Nephron (organoid): ENCODE measurements at regions not wholly inside any gene's neighbourhood (a gene's known extent, or its start where the extent isn't known, plus 50 kb on each side); places are given as distances from the start of the nearest gene placed in this dataset.

Experiments
- H3K27ac Mint-ChIP-seq, 3 experiments: 2 replicates each; pipeline ENCODE4 v1.8.0; 2020; ENCODE audit warnings: mixed read lengths in 3 of 3, mild to moderate bottlenecking in 2 of 3, moderate library complexity in 1 of 3
- H3K27me3 Mint-ChIP-seq: 2 replicates; pipeline ENCODE4 v1.8.0; 2021; ENCODE audit warnings: low read depth, mild to moderate bottlenecking, moderate library complexity, mixed read lengths
- H3K36me3 Mint-ChIP-seq: 2 replicates; pipeline ENCODE4 v1.8.0; 2020; ENCODE audit warnings: low read depth, mixed read lengths
- H3K4me1 Mint-ChIP-seq: 2 replicates; pipeline ENCODE4 v1.8.0; 2020; ENCODE audit warnings: mixed read lengths
- H3K4me3 Mint-ChIP-seq, 3 experiments: 2 replicates each; pipeline ENCODE4 v1.8.0; 2020; ENCODE audit warnings: mild to moderate bottlenecking in 3 of 3, mixed read lengths in 3 of 3, moderate library complexity in 2 of 3
- H3K9me3 Mint-ChIP-seq: 2 replicates; pipeline ENCODE4 v1.8.0; 2020; ENCODE audit warnings: mixed read lengths
- CTCF ChIP-seq, 3 experiments: fragments of 200-600 bp; sonication (generic); IDR thresholded peaks; one replicate each; pipeline ENCODE4 v1.5.0; 2021; ENCODE audit warnings: antibody characterized with exemption in 3 of 3; ENCODE audit not compliant: unreplicated experiment in 3 of 3

GRCh38 chr3:82145742-82146141 lies 384.3 kb upstream of the GBE1 start:
- H3K4me1 Mint-ChIP-seq = peaks cover 3% of the 10 kb centered on the region
- no peaks in the 10 kb centered on the region for H3K36me3 Mint-ChIP-seq
- no peaks in the 10 kb centered on the region for H3K9me3 Mint-ChIP-seq
- no peak overlapping the region for H3K27ac Mint-ChIP-seq
- no peak overlapping the region for H3K4me3 Mint-ChIP-seq
- no peak for TF ChIP-seq CTCF (IDR thresholded peaks at IDR 0.05; ENCODE audit: unreplicated experiment in 3 of 3)
- H3K27me3 Mint-ChIP-seq = no peaks in the 10 kb centered on the region

GRCh38 chr3:82144811-82145210 lies 383.4 kb upstream of the GBE1 start:
- Mint-ChIP-seq H3K4me3 (no peak overlapping the region), H3K9me3 (no peaks in the 10 kb centered on the region), H3K36me3 (no peaks in the 10 kb centered on the region), H3K27ac (no peak overlapping the region), H3K4me1 (no peaks in the 10 kb centered on the region), H3K27me3 (no peaks in the 10 kb centered on the region)
- TF ChIP-seq CTCF (IDR thresholded peaks at IDR 0.05; ENCODE audit: unreplicated experiment in 3 of 3) = no peak

DNA sequence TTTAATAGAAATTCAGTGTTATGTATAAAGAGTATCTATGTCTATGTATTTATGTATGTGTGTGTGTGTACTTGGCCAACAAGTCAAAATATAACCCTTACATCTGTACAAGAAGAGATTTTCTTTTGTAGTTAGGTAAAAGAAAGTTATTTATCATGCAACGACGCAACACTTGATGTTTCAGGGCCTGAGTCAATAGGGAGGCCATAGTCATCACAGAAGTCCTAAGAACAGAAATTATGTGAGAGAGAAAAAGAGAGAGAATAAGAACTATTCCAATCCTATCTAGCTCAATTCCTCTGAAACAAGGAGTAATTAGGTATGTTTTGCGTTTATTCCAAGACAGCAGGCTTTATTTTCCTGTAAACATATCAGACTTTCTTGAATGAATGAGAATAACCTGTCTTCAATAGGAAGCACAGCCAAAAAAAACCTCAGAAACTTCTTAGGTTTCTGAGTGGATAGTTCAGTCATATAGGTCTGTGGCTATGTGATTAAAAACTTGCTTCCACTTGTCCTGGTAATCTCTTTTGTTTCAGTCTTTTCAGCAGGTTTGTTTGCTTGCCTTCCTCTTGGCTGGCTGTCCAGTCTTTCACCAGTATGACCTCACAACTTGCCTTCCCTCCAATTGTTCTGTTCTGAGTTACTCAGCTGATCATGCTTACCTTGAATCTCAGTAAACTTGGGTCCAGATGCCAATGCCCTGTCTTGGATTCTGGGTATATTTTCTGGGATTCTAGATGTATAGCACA lies 382.4 kb upstream of the GBE1 start:
- no peak for TF ChIP-seq CTCF (IDR thresholded peaks at IDR 0.05; ENCODE audit: unreplicated experiment in 3 of 3)
- H3K4me1 Mint-ChIP-seq = no peaks in the 10 kb centered on the region
- H3K9me3 Mint-ChIP-seq = peaks cover 2% of the 10 kb centered on the region

DNA sequence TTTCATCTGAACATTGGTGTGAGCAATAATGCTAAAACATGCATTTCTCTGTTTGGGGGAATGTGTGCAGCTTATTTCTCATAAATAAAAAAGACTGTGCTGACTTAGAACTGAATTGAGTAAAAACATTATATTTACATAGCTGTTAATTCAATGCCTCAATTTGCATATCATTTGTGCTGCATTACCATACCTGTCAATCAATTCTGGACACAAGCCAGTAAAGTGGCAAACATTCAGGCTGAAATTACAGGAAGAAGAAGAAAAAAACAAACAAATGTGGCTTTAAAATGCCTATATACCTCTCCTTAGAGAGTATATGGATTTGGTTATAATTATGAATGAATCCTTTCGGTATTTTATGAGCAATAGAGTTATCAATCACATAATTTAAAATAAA lies 380.1 kb upstream of the GBE1 start:
- Mint-ChIP-seq H3K9me3 (peaks cover 3% of the 10 kb centered on the region), H3K27me3 (no peaks in the 10 kb centered on the region), H3K27ac (no peak overlapping the region), H3K4me3 (no peak overlapping the region), H3K4me1 (no peaks in the 10 kb centered on the region), H3K36me3 (no peaks in the 10 kb centered on the region)
- no peak for TF ChIP-seq CTCF (IDR thresholded peaks at IDR 0.05; ENCODE audit: unreplicated experiment in 3 of 3)

More for the DNA sequence above, 382.4 kb upstream of the GBE1 start:
- H3K27ac Mint-ChIP-seq = no peak overlapping the region
- H3K4me3 Mint-ChIP-seq = no peak overlapping the region
- H3K27me3 Mint-ChIP-seq = no peaks in the 10 kb centered on the region
- no peaks in the 10 kb centered on the region for H3K36me3 Mint-ChIP-seq

DNA sequence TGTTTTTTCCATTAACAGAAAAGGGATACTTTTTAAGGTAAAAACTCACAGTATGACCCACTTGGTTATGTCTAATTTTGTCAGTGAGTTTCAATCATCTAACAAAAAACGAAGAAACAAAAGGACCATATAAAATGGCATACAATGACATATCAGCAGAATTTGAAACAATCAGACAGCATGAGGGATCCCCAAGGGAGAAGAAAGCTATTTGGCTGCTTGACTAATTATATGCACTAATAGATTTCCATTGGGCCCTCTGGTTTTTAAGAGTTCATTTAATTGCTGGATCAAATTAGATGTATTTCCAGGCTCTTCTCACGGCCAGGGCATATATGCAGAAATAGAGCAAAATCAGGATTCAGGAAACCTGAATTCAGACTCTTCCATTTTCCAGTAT lies 376.4 kb upstream of the GBE1 start:
- Mint-ChIP-seq H3K27ac (no peak overlapping the region), H3K36me3 (no peaks in the 10 kb centered on the region), H3K27me3 (no peaks in the 10 kb centered on the region), H3K4me1 (no peaks in the 10 kb centered on the region), H3K9me3 (peaks cover 3% of the 10 kb centered on the region), H3K4me3 (no peak overlapping the region)
- TF ChIP-seq CTCF (IDR thresholded peaks at IDR 0.05; ENCODE audit: unreplicated experiment in 3 of 3) = no peak

- no peaks in the 10 kb centered on the region for H3K27me3 Mint-ChIP-seq
- no peaks in the 10 kb centered on the region for H3K36me3 Mint-ChIP-seq
- no peaks in the 10 kb centered on the region for H3K4me1 Mint-ChIP-seq
- peaks cover 3% of the 10 kb centered on the region for H3K9me3 Mint-ChIP-seq
- TF ChIP-seq CTCF (IDR thresholded peaks at IDR 0.05; ENCODE audit: unreplicated experiment in 3 of 3) = no peak
- H3K4me3 Mint-ChIP-seq = no peak overlapping the region
- H3K27ac Mint-ChIP-seq = no peak overlapping the region
Measured at GRCh38 chr3:82137050-82137449, 375.6 kb upstream of the GBE1 start.
